ENCODE measurements at regions not wholly inside any gene's neighbourhood (a gene's known extent, or its start where the extent isn't known, plus 50 kb on each side); places are given as distances from the start of the nearest gene placed in this dataset.

GRCh38 chr6:88298066-88298845, 132.1 kb upstream of the CNR1 start:
- Histone ChIP-seq H3K27me3 (ENCODE audit: control insufficient read depth, extremely low read depth, insufficient read depth, low read length) (no peaks in the 10 kb centered on the region), H3K4me1 (ENCODE audit: control insufficient read depth, extremely low read depth, insufficient read depth, low read length) (no peaks in the 10 kb centered on the region), H3K9me3 (ENCODE audit: control insufficient read depth, low read depth, low read length) (no peaks in the 10 kb centered on the region), H3K4me3 (ENCODE audit: control insufficient read depth in 2 of 3, extremely low read depth in 1 of 3, insufficient read depth in 2 of 3, low read depth in 1 of 3, low read length in 3 of 3) (no peak overlapping the region), H4K20me1 (ENCODE audit: control insufficient read depth, extremely low read depth, insufficient read depth, low read length) (no peaks in the 10 kb centered on the region), H3K36me3 (ENCODE audit: control insufficient read depth in 2 of 2, extremely low read depth in 1 of 2, insufficient read depth in 2 of 2, low read length in 2 of 2) (no peaks in the 10 kb centered on the region), H2AFZ (ENCODE audit: control insufficient read depth, low read length) (no peak overlapping the region), H3K4me2 (ENCODE audit: control insufficient read depth, extremely low read depth, insufficient read depth, low read depth, low read length) (no peak overlapping the region), H3K27ac (ENCODE audit: control insufficient read depth, insufficient read depth, low read length) (no peak overlapping the region), H3K9ac (ENCODE audit: control insufficient read depth, extremely low read depth, insufficient read depth, low read length) (no peak overlapping the region), H3K9me1 (ENCODE audit: control insufficient read depth, extremely low read depth, insufficient read depth, low read length) (no peaks in the 10 kb centered on the region), H3K79me2 (ENCODE audit: control insufficient read depth, insufficient read depth, low read length) (no peaks in the 10 kb centered on the region)
- dilution Hi-C loops (cut with MboI; ENCODE audit: extremely low pct_ligation_motif_present, low sequenced_read_pairs): no loop called here
- FAIRE-seq (no peak), DNase-seq (ENCODE audit: low read depth, low spot score) (no peak)
- TF ChIP-seq, protein P1, sequence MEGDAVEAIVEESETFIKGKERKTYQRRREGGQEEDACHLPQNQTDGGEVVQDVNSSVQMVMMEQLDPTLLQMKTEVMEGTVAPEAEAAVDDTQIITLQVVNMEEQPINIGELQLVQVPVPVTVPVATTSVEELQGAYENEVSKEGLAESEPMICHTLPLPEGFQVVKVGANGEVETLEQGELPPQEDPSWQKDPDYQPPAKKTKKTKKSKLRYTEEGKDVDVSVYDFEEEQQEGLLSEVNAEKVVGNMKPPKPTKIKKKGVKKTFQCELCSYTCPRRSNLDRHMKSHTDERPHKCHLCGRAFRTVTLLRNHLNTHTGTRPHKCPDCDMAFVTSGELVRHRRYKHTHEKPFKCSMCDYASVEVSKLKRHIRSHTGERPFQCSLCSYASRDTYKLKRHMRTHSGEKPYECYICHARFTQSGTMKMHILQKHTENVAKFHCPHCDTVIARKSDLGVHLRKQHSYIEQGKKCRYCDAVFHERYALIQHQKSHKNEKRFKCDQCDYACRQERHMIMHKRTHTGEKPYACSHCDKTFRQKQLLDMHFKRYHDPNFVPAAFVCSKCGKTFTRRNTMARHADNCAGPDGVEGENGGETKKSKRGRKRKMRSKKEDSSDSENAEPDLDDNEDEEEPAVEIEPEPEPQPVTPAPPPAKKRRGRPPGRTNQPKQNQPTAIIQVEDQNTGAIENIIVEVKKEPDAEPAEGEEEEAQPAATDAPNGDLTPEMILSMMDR (optimal IDR thresholded peaks at IDR 0.05 in 1 of 3, IDR thresholded peaks at IDR 0.05 in 1 of 3, conservative IDR thresholded peaks at IDR 0.05 in 1 of 3; ENCODE audit: extremely low read depth in 1 of 3, insufficient read depth in 2 of 3, low read length in 3 of 3): no peak
- TF ChIP-seq EZH2 (IDR thresholded peaks at IDR 0.05; ENCODE audit: low read length): no peak

DNA sequence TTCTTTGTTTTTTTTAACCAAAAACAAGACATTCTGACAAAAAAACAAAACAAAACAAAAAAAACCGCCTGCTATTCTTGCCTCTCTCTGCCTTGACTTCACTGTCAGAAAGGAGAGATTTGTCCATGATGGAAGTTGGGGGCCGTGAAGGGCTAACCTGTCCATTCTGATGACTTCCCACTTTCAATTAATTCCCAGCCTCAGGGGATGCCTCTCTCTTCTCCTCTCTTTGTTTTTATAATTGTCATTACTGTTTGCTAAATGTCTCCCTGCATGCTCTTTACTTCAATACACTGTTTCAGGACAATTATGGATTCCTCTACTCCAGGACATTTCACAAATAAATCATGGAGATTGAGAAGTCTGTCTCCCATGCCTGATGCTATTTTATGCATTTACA, 130.5 kb upstream of the CNR1 start:
- Histone ChIP-seq H3K9ac (ENCODE audit: control insufficient read depth, extremely low read depth, insufficient read depth, low read length) (no peak overlapping the region), H3K4me1 (ENCODE audit: control insufficient read depth, extremely low read depth, insufficient read depth, low read length) (no peaks in the 10 kb centered on the region), H3K36me3 (ENCODE audit: control insufficient read depth in 2 of 2, extremely low read depth in 1 of 2, insufficient read depth in 2 of 2, low read length in 2 of 2) (no peaks in the 10 kb centered on the region), H3K4me3 (ENCODE audit: control insufficient read depth in 2 of 3, extremely low read depth in 1 of 3, insufficient read depth in 2 of 3, low read depth in 1 of 3, low read length in 3 of 3) (no peak overlapping the region), H3K79me2 (ENCODE audit: control insufficient read depth, insufficient read depth, low read length) (no peaks in the 10 kb centered on the region), H3K27ac (ENCODE audit: control insufficient read depth, insufficient read depth, low read length) (no peak overlapping the region), H3K4me2 (ENCODE audit: control insufficient read depth, extremely low read depth, insufficient read depth, low read depth, low read length) (no peak overlapping the region), H3K27me3 (ENCODE audit: control insufficient read depth, extremely low read depth, insufficient read depth, low read length) (no peaks in the 10 kb centered on the region), H3K9me1 (ENCODE audit: control insufficient read depth, extremely low read depth, insufficient read depth, low read length) (no peaks in the 10 kb centered on the region), H4K20me1 (ENCODE audit: control insufficient read depth, extremely low read depth, insufficient read depth, low read length) (no peaks in the 10 kb centered on the region), H3K9me3 (ENCODE audit: control insufficient read depth, low read depth, low read length) (no peaks in the 10 kb centered on the region), H2AFZ (ENCODE audit: control insufficient read depth, low read length) (no peak overlapping the region)
- dilution Hi-C loops (cut with MboI; ENCODE audit: extremely low pct_ligation_motif_present, low sequenced_read_pairs): no loop called here
- TF ChIP-seq EZH2 (IDR thresholded peaks at IDR 0.05; ENCODE audit: low read length): no peak
- TF ChIP-seq, protein P1 (optimal IDR thresholded peaks at IDR 0.05 in 1 of 3, IDR thresholded peaks at IDR 0.05 in 1 of 3, conservative IDR thresholded peaks at IDR 0.05 in 1 of 3; ENCODE audit: extremely low read depth in 1 of 3, insufficient read depth in 2 of 3, low read length in 3 of 3): no peak
- FAIRE-seq (no peak), DNase-seq (ENCODE audit: low read depth, low spot score) (no peak)
